WERI-Rb-1 (cell line): ENCODE measurements at regions not wholly inside any gene's neighbourhood (a gene's known extent, or its start where the extent isn't known, plus 50 kb on each side); places are given as distances from the start of the nearest gene placed in this dataset.

Source experiments
- DNase-seq: peaks from one replicate; pipeline ENCODE4 v3.0.0-alpha.2; 2020
- H3K27ac ChIP-seq: fragments of 250-450 bp; sonication (Bioruptor Pico); 2 replicates; pipeline ENCODE4 v1.5.1; 2020; ENCODE audit warnings: mild to moderate bottlenecking, moderate library complexity
- H3K27me3 ChIP-seq: fragments of 250-450 bp; sonication (Bioruptor Pico); 2 replicates; pipeline ENCODE4 v1.5.1; 2021; ENCODE audit warnings: mild to moderate bottlenecking, low read depth, moderate library complexity; ENCODE audit not compliant: insufficient read depth, severe bottlenecking
- H3K36me3 ChIP-seq: fragments of 250-450 bp; sonication (Bioruptor Pico); 2 replicates; pipeline ENCODE4 v1.5.1; 2020; ENCODE audit warnings: mild to moderate bottlenecking, moderate library complexity
- H3K4me3 ChIP-seq: 2 replicates; pipeline ENCODE4 v1.5.1; 2011; ENCODE audit warnings: low read depth, mild to moderate bottlenecking, control low read depth, low read length
- H3K9me3 ChIP-seq: fragments of 250-450 bp; sonication (Bioruptor Pico); 2 replicates; pipeline ENCODE4 v1.5.1; 2021; ENCODE audit warnings: mild to moderate bottlenecking, moderate library complexity; ENCODE audit not compliant: severe bottlenecking
- TF ChIP-seq, protein P1 (sequence below): IDR thresholded peaks from 2 replicates; pipeline ENCODE4 v1.5.1; 2011; ENCODE audit warnings: low read depth, mild to moderate bottlenecking, control low read depth, inconsistent platforms, low read length

GRCh38 chr18:4587204-4587603 is 132.1 kb upstream of the DLGAP1 start:
- Histone ChIP-seq H3K27me3 (peaks cover 18% of the 10 kb centered on the region), H3K27ac (no peak overlapping the region), H3K9me3 (no peaks in the 10 kb centered on the region), H3K4me3 (no peak overlapping the region), H3K36me3 (no peaks in the 10 kb centered on the region)
- TF ChIP-seq, protein P1, sequence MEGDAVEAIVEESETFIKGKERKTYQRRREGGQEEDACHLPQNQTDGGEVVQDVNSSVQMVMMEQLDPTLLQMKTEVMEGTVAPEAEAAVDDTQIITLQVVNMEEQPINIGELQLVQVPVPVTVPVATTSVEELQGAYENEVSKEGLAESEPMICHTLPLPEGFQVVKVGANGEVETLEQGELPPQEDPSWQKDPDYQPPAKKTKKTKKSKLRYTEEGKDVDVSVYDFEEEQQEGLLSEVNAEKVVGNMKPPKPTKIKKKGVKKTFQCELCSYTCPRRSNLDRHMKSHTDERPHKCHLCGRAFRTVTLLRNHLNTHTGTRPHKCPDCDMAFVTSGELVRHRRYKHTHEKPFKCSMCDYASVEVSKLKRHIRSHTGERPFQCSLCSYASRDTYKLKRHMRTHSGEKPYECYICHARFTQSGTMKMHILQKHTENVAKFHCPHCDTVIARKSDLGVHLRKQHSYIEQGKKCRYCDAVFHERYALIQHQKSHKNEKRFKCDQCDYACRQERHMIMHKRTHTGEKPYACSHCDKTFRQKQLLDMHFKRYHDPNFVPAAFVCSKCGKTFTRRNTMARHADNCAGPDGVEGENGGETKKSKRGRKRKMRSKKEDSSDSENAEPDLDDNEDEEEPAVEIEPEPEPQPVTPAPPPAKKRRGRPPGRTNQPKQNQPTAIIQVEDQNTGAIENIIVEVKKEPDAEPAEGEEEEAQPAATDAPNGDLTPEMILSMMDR, result no peak
- DNase-seq, result no peak

GRCh38 chr18:4586731-4587130 is 131.6 kb upstream of the DLGAP1 start:
- peaks cover 17% of the 10 kb centered on the region for H3K27me3 ChIP-seq
- no peak overlapping the region for H3K4me3 ChIP-seq
- no peaks in the 10 kb centered on the region for H3K9me3 ChIP-seq
- H3K36me3 ChIP-seq, result no peaks in the 10 kb centered on the region
- TF ChIP-seq, protein P1, result no peak
- DNase-seq, result no peak
- no peak overlapping the region for H3K27ac ChIP-seq

GRCh38 chr18:4582431-4583335 is 127.6 kb upstream of the DLGAP1 start:
- H3K36me3 ChIP-seq, result no peaks in the 10 kb centered on the region
- H3K4me3 ChIP-seq, result no peak overlapping the region
- no peak for DNase-seq
- H3K27me3 ChIP-seq, result peaks cover 7% of the 10 kb centered on the region
- H3K27ac ChIP-seq, result no peak overlapping the region
- TF ChIP-seq, protein P1, result no peak
- no peaks in the 10 kb centered on the region for H3K9me3 ChIP-seq

DNA sequence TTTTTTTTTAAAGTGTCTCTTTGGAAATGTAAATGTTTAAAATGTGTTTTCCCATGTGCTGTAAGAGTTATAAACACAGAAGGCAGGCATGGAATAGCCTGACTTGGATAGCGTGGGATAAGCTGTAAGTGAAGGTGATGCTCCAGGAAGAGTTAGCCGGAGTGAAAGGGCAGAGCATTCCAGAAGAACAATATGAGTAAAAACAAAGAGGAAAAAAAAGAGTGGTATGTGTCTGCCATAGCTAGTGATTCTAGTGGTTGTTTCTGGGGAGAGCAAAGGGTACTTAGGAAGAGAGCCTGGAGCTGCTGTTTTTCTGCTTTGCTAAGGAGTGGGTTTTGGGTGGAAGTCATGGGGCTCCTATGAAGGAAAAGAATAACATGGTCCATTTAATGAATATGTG is 126.9 kb upstream of the DLGAP1 start:
- Histone ChIP-seq H3K4me3 (no peak overlapping the region), H3K27ac (no peak overlapping the region), H3K9me3 (no peaks in the 10 kb centered on the region), H3K36me3 (no peaks in the 10 kb centered on the region), H3K27me3 (peaks cover 7% of the 10 kb centered on the region)
- TF ChIP-seq, protein P1, result no peak
- no peak for DNase-seq

- no peaks in the 10 kb centered on the region for H3K36me3 ChIP-seq
- no peak overlapping the region for H3K27ac ChIP-seq
- peaks cover 6% of the 10 kb centered on the region for H3K27me3 ChIP-seq
- TF ChIP-seq, protein P1, result no peak
- no peaks in the 10 kb centered on the region for H3K9me3 ChIP-seq
- H3K4me3 ChIP-seq, result no peak overlapping the region
- DNase-seq, result no peak
Observed at GRCh38 chr18:4578449-4578848, 123.3 kb upstream of the DLGAP1 start.
